SU-DHL-6 (cell line): ENCODE measurements at regions not wholly inside any gene's neighbourhood (a gene's known extent, or its start where the extent isn't known, plus 50 kb on each side); places are given as distances from the start of the nearest gene placed in this dataset.

Source experiments
- H2AFZ ChIP-seq: fragments of 200-600 bp; sonication (generic); 2 replicates; pipeline ENCODE4 v1.6.1; 2014; ENCODE audit warnings: low read depth, mild to moderate bottlenecking, moderate library complexity, mixed read lengths, antibody characterized with exemption, low read length; ENCODE audit not compliant: severe bottlenecking
- H3F3A ChIP-seq: fragments of 200-600 bp; shearing (Covaris generic); 2 replicates; pipeline ENCODE4 v1.6.0; 2016; ENCODE audit warnings: antibody characterized with exemption, mild to moderate bottlenecking; ENCODE audit not compliant: insufficient read depth
- H3K27ac ChIP-seq: fragments of 200-600 bp; sonication (generic); 2 replicates; pipeline ENCODE4 v1.5.1; 2016; ENCODE audit warnings: low read depth, mild to moderate bottlenecking, low read length, moderate library complexity, mixed read lengths
- H3K27me3 ChIP-seq: fragments of 200-600 bp; sonication (generic), shearing (Covaris generic); 2 replicates; pipeline ENCODE4 v1.6.0; 2014; ENCODE audit warnings: mild to moderate bottlenecking, low read length
- H3K36me3 ChIP-seq: fragments of 200-600 bp; sonication (generic); 2 replicates; pipeline ENCODE4 v1.6.1; 2014; ENCODE audit warnings: mild to moderate bottlenecking, low read length, mixed read lengths
- H3K4me2 ChIP-seq: fragments of 300-600, 200-600 bp; shearing (Covaris generic), sonication (generic); 2 replicates; pipeline ENCODE4 v1.6.0; 2014; ENCODE audit warnings: low read length, low read depth, mild to moderate bottlenecking; ENCODE audit not compliant: poor library complexity, severe bottlenecking
- H3K4me3 ChIP-seq: fragments of 200-600 bp; sonication (generic); 2 replicates; pipeline ENCODE4 v1.5.1; 2014; ENCODE audit warnings: antibody characterized with exemption, low read length, mild to moderate bottlenecking, mixed read lengths; ENCODE audit not compliant: insufficient read depth, poor library complexity, severe bottlenecking
- H3K79me2 ChIP-seq: fragments of 200-600 bp; sonication (generic); 2 replicates; pipeline ENCODE4 v1.6.1; 2014; ENCODE audit warnings: mild to moderate bottlenecking, low read length, moderate library complexity; ENCODE audit not compliant: insufficient read depth
- H3K9ac ChIP-seq: fragments of 200-600 bp; sonication (generic); 2 replicates; pipeline ENCODE4 v1.7.0; 2014; ENCODE audit warnings: mild to moderate bottlenecking, low read length
- H3K9me2 ChIP-seq: fragments of 200-600 bp; sonication (generic); replicated peaks from 2 replicates; pipeline ENCODE4 v1.6.1; 2014; ENCODE audit warnings: low read length; ENCODE audit not compliant: insufficient read depth
- H3K9me3 ChIP-seq: fragments of 200-600 bp; sonication (generic); 2 replicates; pipeline ENCODE4 v1.6.1; 2014; ENCODE audit warnings: low read length, mixed read lengths; ENCODE audit not compliant: insufficient read depth
- H4K20me1 ChIP-seq: fragments of 200-600 bp; sonication (generic); 2 replicates; pipeline ENCODE4 v1.6.1; 2014; ENCODE audit warnings: low read depth, mild to moderate bottlenecking, antibody characterized with exemption, low read length, moderate library complexity, mixed read lengths
- EZH2phosphoT487 ChIP-seq: fragments of 200-600 bp; sonication (generic), shearing (Covaris generic); conservative IDR thresholded peaks from 2 replicates; pipeline ENCODE4 v1.6.1; 2018; ENCODE audit warnings: mild to moderate bottlenecking, antibody characterized with exemption, low read length, moderate library complexity, mixed read lengths
- TF ChIP-seq, protein P1 (sequence below): fragments of 200-600 bp; sonication (generic); IDR thresholded peaks from one replicate; pipeline ENCODE4 v1.5.1; 2017; ENCODE audit warnings: antibody characterized with exemption, mild to moderate bottlenecking, low read length, moderate library complexity; ENCODE audit not compliant: insufficient read depth, poor library complexity, severe bottlenecking

DNA sequence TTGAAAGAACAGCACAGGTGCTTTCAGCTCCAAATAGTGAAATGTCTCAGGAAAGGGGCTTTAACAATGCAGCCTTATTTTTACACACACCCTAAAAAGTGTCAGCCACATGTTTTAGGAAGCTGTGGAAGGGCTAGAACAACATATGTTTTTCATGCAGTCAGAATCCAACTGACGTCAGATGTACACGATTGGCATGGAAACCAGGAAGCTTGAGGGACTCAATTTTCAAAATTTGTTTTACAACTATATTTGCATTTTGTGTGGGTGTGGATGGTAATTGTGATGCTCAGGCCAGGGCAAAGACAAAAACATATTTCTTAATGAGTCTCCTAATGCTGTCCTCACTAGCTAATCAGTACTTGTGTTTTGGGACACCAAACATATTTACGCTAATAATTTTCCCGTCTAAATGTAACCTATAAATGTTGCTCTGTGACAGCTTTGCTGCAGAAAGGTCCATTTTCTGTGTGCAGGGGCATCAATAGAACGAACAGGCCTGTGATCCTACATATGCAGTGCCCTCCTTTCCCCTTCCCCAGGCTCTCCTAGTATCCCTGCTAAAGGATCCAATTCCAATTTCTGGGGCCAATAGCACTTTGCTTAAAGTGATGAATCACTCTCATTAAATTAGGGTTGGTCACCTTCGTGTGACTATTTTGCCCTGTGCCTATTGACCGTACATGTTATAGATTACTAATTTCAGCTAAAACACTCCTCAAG lies 434.0 kb upstream of the CDH5 start:
- Histone ChIP-seq H3K9me3 (no peaks in the 10 kb centered on the region), H3K4me3 (no peak overlapping the region), H3K36me3 (no peaks in the 10 kb centered on the region), H4K20me1 (no peaks in the 10 kb centered on the region), H2AFZ (no peak overlapping the region), H3K4me2 (no peak overlapping the region), H3K79me2 (no peaks in the 10 kb centered on the region), H3K9ac (no peak overlapping the region), H3K27me3 (no peaks in the 10 kb centered on the region), H3F3A (no peaks in the 10 kb centered on the region), H3K27ac (no peak overlapping the region), H3K9me2 (no peaks in the 10 kb centered on the region)
- TF ChIP-seq EZH2phosphoT487 = no peak
- TF ChIP-seq, protein P1, sequence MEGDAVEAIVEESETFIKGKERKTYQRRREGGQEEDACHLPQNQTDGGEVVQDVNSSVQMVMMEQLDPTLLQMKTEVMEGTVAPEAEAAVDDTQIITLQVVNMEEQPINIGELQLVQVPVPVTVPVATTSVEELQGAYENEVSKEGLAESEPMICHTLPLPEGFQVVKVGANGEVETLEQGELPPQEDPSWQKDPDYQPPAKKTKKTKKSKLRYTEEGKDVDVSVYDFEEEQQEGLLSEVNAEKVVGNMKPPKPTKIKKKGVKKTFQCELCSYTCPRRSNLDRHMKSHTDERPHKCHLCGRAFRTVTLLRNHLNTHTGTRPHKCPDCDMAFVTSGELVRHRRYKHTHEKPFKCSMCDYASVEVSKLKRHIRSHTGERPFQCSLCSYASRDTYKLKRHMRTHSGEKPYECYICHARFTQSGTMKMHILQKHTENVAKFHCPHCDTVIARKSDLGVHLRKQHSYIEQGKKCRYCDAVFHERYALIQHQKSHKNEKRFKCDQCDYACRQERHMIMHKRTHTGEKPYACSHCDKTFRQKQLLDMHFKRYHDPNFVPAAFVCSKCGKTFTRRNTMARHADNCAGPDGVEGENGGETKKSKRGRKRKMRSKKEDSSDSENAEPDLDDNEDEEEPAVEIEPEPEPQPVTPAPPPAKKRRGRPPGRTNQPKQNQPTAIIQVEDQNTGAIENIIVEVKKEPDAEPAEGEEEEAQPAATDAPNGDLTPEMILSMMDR = no peak

DNA sequence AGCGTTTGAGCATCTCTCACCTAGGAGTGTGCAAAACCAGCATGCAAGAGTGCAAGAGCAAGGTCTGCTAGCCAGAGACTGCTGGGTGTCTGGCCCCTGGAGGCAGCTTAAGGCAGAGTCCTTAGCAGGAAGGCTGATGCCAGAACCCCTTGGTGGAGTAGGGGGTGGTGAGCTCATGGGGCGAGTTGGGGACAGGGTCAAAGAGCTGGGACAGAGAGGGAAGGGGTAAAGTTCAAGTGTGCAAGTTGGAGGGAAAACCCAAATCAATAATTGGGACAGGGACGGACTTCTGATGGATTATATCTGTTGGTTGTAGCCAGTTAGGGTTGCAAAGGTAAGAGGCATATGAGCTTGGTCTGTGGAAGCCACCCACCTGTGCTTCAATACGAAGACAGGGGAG lies 443.6 kb upstream of the CDH5 start:
- Histone ChIP-seq H3K4me3 (no peak overlapping the region), H3K9me2 (no peaks in the 10 kb centered on the region), H3K4me2 (no peak overlapping the region), H3K27me3 (no peaks in the 10 kb centered on the region), H3K36me3 (no peaks in the 10 kb centered on the region), H3K9ac (no peak overlapping the region), H4K20me1 (no peaks in the 10 kb centered on the region), H3F3A (no peaks in the 10 kb centered on the region), H3K79me2 (no peaks in the 10 kb centered on the region), H3K27ac (no peak overlapping the region), H2AFZ (no peak overlapping the region), H3K9me3 (no peaks in the 10 kb centered on the region)
- TF ChIP-seq, protein P1 = no peak
- no peak for TF ChIP-seq EZH2phosphoT487

DNA sequence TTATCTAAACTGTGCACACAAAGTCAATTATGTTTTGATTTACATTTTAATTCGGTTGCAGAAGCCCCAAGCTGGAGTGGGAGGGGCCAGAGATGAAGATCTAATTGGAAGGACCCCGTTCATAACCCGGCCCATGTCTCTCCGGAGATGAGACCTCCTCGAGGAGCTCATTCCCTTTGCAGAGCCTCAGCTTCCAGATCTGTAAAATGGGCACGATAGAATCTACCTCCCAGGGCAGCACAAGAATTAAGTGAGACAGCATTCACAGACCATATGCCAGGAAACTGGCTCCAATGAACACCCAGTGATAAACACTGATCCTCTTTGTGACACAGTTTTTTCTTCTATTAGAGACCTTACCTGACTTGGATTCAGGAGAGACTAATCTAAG lies 446.5 kb upstream of the CDH5 start:
- Histone ChIP-seq H3K36me3 (no peaks in the 10 kb centered on the region), H3F3A (no peaks in the 10 kb centered on the region), H2AFZ (no peak overlapping the region), H3K79me2 (no peaks in the 10 kb centered on the region), H3K27ac (no peak overlapping the region), H3K9me2 (no peaks in the 10 kb centered on the region), H4K20me1 (no peaks in the 10 kb centered on the region), H3K27me3 (no peaks in the 10 kb centered on the region), H3K9me3 (no peaks in the 10 kb centered on the region), H3K4me2 (no peak overlapping the region), H3K9ac (no peak overlapping the region), H3K4me3 (no peak overlapping the region)
- TF ChIP-seq EZH2phosphoT487 = no peak

DNA sequence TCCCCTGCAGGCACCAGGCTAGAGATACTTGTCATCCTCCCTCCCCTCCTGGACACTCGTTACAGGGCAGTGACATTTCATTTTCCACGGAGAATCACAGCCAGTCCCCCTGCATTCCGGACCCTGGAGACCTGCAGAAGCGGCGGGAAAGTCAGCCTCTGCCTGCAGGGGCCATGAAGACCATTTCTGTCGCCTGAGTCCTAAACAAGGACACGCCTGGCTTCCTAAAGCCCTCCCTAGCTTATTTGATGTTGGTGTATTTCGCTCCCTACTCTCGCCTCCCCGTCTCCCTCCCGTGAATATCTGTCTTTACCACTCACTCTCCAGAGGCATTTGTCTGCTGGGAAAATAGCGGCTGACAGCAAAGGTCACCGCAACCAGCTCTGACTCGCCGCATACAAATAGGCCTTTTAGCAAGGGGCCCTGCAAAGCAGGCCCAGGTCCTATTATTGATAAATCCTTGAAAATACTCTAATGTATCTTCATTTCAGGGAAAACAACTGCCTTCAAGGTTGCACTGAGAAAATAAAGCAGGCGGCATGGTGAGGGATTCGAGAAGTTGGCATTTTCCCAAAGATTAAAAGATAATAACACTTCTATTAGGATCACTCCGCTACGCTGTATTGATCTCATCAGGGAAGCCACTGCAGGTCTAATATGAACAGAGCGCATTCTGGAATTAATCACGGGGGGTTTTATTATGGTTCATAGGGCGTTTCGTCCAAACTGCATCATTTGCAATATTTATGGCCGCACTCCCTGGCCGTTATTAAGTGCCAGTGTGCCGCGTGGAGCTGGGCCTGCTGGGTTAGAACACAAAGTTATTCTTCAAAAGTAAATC lies 447.1 kb upstream of the CDH5 start:
- no peak overlapping the region for H3K4me2 ChIP-seq

More for the DNA sequence above, 447.1 kb upstream of the CDH5 start:
- H3K27ac ChIP-seq = no peak overlapping the region
- H3K9me2 ChIP-seq = no peaks in the 10 kb centered on the region
- H4K20me1 ChIP-seq = no peaks in the 10 kb centered on the region
- no peak overlapping the region for H2AFZ ChIP-seq
- no peak overlapping the region for H3K9ac ChIP-seq
- no peaks in the 10 kb centered on the region for H3K36me3 ChIP-seq
- TF ChIP-seq, protein P1 = no peak
- no peak for TF ChIP-seq EZH2phosphoT487
- H3K4me3 ChIP-seq = no peak overlapping the region
- H3K27me3 ChIP-seq = no peaks in the 10 kb centered on the region
- no peaks in the 10 kb centered on the region for H3K9me3 ChIP-seq
- H3F3A ChIP-seq = no peaks in the 10 kb centered on the region
- H3K79me2 ChIP-seq = no peaks in the 10 kb centered on the region
